IgD-negative memory B cell (primary cell): ENCODE measurements at regions not wholly inside any gene's neighbourhood (a gene's known extent, or its start where the extent isn't known, plus 50 kb on each side); places are given as distances from the start of the nearest gene placed in this dataset.

Experiments used
- H3K27ac Mint-ChIP-seq, 3 donors: one replicate each; pipeline ENCODE4 v1.8.0; 2020 to 2022; ENCODE audit warnings: mild to moderate bottlenecking in 3 of 3, mixed read lengths in 3 of 3, moderate library complexity in 1 of 3
- H3K27me3 Mint-ChIP-seq: one replicate; pipeline ENCODE4 v1.8.0; 2021; ENCODE audit warnings: mixed read lengths
- H3K36me3 Mint-ChIP-seq: one replicate; pipeline ENCODE4 v1.8.0; 2020; ENCODE audit warnings: mild to moderate bottlenecking, mixed read lengths
- H3K4me1 Mint-ChIP-seq, 3 donors: one replicate each; pipeline ENCODE4 v1.8.0; 2020 to 2022; ENCODE audit warnings: mixed read lengths in 3 of 3, mild to moderate bottlenecking in 1 of 3
- H3K4me3 Mint-ChIP-seq, 4 donors: one replicate each; pipeline ENCODE4 v1.8.0; 2020 to 2022; ENCODE audit warnings: mild to moderate bottlenecking in 4 of 4, mixed read lengths in 4 of 4, moderate library complexity in 3 of 4
- H3K9me3 Mint-ChIP-seq, 3 donors: one replicate each; pipeline ENCODE4 v1.8.0; 2020 to 2021; ENCODE audit warnings: mixed read lengths in 3 of 3, mild to moderate bottlenecking in 1 of 3

DNA sequence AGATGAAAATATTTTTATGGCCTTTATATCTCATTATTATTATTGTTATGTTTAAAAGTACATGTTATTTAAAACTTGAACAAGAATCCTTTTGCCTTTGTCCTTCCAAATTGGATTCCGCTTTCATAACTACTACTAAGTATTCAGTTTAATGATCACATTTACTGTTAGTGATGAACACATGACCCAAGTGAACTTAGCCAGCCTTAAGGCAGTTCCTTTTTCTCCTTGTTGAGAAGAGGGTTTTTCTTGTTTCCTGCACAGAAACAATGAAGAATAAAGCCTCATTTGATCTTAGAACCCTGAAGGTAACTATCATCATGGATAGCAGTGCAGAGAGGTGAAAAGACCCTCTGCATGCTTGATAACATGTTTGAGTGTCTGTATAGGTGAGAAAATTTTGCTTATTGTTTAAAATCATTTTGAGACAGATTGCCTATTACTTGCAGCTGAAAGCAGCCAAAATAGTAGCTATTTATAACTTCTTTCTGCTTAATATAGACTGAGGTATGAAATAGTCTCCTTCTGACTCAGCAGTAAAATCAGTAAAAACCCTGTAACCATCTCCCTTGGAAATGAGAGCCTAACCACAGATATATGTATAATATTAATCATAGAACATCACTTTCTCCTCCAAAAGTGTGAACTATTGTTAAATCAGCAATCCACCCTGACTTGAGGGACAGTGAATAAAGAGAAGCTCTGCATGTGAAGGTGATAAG lies 266.2 kb downstream of the SPATA31D1 start:
- Mint-ChIP-seq H3K36me3 (no peaks in the 10 kb centered on the region), H3K27ac (no peak overlapping the region), H3K27me3 (no peaks in the 10 kb centered on the region), H3K4me1 (peaks cover 0 to 2% (median 0%) of the 10 kb centered on the region in 3 donors), H3K4me3 (peak overlapping the region in 1 of 4 donors; percentile 37), H3K9me3 (peaks cover 2 to 5% (median 3%) of the 10 kb centered on the region in 3 donors)

DNA sequence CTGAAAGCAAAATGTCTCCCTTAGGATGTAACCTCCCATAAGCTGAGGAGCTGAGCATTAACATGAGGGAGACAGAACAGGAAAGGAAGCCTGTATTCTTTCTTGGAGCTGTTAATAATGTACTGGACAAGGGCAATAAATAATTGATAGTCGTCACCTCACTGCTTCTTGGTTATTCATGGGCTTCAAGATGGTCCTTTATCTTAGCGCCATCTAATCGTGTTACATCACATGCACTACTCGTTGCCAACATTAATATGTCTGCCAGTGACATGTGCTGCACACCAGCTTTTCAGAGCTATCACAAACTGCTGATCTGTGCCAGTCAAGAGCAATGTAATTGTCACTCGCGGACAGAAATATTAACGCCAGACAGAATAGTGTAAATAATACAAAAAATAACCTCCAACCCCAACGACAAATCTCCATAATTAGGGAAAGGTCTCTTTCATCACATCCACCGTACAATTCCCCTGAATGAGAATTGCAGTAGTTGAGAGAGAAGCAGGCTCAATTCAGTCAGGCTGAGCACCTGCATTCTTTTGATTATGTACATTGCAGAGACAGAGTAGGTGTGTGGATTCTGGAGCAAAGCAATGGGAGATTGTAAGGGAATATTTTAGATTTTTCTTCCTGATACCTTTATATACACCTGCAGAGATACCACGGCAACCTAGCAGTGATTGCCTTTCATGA lies 267.1 kb downstream of the SPATA31D1 start:
- Mint-ChIP-seq H3K4me1 (peaks cover 0 to 2% (median 0%) of the 10 kb centered on the region in 3 donors), H3K9me3 (peaks cover 2 to 5% (median 3%) of the 10 kb centered on the region in 3 donors), H3K27ac (no peak overlapping the region), H3K36me3 (no peaks in the 10 kb centered on the region), H3K27me3 (no peaks in the 10 kb centered on the region), H3K4me3 (no peak overlapping the region)

DNA sequence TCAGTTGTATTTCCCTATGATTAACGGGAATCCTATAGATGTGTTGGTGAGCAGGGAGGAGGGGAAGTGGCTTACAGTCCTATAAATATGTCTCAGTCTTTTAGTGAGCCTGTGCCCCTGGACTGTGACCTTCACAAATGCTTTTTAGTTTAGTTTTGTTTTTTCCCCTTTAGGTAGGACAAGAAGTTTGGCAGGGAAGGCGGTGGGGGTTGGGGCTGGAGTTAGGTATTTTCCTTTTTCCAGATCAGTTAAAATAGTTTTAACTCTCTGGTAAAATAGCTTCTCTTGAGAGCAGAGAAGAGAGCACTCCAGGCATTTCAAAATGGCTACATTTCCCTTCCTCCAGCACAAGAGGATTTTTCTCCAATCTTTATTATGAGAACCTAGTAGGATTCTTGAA lies 272.1 kb downstream of the SPATA31D1 start:
- Mint-ChIP-seq H3K4me1 (no peaks in the 10 kb centered on the region), H3K27ac (no peak overlapping the region), H3K27me3 (no peaks in the 10 kb centered on the region), H3K9me3 (peaks cover 2 to 11% (median 4%) of the 10 kb centered on the region in 3 donors), H3K36me3 (peaks cover 1% of the 10 kb centered on the region), H3K4me3 (no peak overlapping the region)

DNA sequence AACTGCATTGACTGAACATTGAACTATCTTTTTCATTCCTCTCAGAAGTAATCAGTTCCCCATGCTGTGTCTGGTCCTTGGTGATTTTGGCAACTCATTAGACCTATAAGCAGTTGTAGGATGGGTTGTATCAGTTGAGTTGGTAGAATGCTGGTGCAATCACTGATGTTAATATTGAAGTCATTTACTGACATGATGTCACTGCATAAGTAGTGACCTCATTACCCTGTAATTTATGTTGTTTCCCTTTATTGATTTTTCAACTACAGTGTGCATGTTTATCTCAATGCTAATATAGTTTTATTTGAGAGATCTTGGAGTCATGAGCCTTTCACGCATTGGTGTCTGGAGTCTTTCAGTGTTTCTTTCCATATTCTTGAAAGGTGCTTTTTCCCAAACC lies 275.0 kb downstream of the SPATA31D1 start:
- Mint-ChIP-seq H3K4me3 (no peak overlapping the region), H3K27ac (no peak overlapping the region), H3K4me1 (no peaks in the 10 kb centered on the region), H3K36me3 (peaks cover 1% of the 10 kb centered on the region), H3K27me3 (no peaks in the 10 kb centered on the region), H3K9me3 (peaks cover 2 to 7% (median 4%) of the 10 kb centered on the region in 3 donors)

DNA sequence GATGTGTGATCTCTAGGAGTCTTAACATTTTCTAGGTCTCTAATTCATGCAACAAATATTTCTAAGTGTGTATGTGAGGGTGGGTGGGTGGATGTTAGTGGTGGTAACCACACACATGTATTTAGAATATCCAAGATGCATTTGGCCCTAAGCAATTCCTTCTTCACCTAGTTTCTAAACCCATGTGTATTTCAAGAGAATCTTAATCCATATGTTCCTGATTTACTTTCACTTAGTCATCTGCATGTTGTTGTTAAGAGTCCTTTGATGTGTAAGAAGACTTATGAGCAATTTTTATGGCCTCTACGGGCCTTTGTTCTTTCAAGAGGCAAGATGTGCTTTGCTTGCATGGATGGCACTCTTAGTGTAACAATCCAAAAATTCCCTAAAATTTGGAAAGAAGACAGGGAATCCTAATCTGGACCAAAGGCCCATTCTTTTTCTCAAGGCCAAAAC lies 282.6 kb downstream of the SPATA31D1 start:
- Mint-ChIP-seq H3K9me3 (no peaks in the 10 kb centered on the region), H3K27me3 (no peaks in the 10 kb centered on the region), H3K36me3 (no peaks in the 10 kb centered on the region), H3K4me3 (no peak overlapping the region), H3K4me1 (peaks cover 0 to 3% (median 1%) of the 10 kb centered on the region in 3 donors), H3K27ac (no peak overlapping the region)

DNA sequence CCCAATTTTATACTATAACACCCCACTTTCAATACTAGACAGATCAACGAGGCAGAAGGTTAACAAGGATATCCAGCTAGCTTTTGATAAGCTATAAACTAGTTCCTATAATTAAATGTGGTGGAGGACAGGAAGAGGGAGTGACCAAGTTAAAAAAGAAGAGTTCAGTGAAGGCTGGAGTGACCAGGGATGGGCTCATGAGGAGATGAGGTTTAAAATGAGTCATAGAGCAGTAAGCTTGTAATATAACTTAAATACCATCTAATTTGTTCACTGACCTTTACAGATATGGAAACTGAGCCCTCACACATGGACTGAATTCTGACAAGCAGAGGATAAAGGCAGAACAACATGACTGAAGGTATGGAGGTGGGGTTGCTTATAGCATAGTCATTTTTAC lies 284.5 kb downstream of the SPATA31D1 start:
- Mint-ChIP-seq H3K27ac (no peak overlapping the region), H3K4me3 (no peak overlapping the region), H3K36me3 (no peaks in the 10 kb centered on the region), H3K4me1 (peaks cover 6 to 11% (median 8%) of the 10 kb centered on the region in 3 donors), H3K27me3 (no peaks in the 10 kb centered on the region), H3K9me3 (peaks cover 0 to 3% (median 1%) of the 10 kb centered on the region in 3 donors)

DNA sequence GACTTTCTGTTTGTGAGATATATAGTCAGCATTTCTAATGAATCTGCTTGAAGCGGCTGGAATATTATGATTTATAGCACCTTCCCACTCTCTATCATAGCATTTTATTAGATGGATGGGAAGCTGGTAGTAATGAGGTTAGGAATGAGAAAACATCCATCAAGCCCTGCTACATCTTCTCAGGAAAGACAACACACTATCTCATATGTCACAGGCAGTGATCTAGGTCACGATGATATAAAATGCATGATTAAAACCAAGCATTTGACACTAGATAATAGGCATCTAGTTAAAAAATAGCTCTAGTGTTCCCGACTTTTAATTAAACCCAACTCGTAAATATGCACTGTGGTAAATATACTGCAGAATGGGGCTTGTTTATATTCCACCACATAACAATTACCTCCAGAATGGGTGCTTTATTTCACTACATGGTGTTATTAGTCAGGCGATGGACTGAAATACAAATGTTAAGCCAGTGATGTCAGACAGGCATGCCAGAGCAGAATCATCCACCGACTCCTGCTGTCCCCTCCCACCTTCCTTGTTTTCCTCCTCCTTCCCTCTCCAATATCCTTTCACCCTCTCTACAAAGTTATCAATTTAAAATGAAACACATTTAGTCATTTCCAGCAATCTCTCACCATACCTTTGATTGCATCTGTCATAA lies 286.8 kb downstream of the SPATA31D1 start:
- peaks cover 0 to 3% (median 3%) of the 10 kb centered on the region in 3 donors for H3K9me3 Mint-ChIP-seq
- H3K4me3 Mint-ChIP-seq: no peak overlapping the region
- H3K4me1 Mint-ChIP-seq: peaks cover 6 to 11% (median 8%) of the 10 kb centered on the region in 3 donors
- peaks cover 1% of the 10 kb centered on the region for H3K36me3 Mint-ChIP-seq
- peak overlapping the region in 1 of 3 donors; percentile 36 for H3K27ac Mint-ChIP-seq
- H3K27me3 Mint-ChIP-seq: peaks cover 1% of the 10 kb centered on the region

DNA sequence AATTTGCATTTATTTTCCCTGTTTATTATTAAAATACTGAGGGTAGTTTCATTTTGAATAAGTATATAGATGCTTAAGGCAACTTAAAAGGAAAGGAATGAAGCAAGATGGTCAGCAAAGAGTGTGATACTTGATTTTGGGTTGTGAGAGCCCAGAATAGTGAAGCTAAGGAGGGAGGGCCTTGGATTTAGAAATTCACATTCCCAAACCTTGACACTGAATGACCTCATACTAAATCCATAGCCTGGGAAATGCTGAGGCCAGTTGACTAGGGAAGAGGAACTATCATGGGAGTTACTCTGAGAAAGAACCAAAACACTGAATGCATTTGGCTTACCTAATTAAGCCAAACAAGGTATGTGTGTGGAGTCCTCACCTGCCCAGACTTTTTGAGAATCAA lies 292.5 kb downstream of the SPATA31D1 start:
- Mint-ChIP-seq H3K4me1 (peaks cover 6 to 10% (median 6%) of the 10 kb centered on the region in 3 donors), H3K4me3 (no peak overlapping the region), H3K36me3 (peaks cover 1% of the 10 kb centered on the region), H3K27ac (no peak overlapping the region), H3K9me3 (peaks cover 0 to 3% (median 3%) of the 10 kb centered on the region in 3 donors), H3K27me3 (peaks cover 1% of the 10 kb centered on the region)

- Mint-ChIP-seq H3K4me3 (no peak overlapping the region), H3K27ac (no peak overlapping the region), H3K9me3 (peaks cover 0 to 20% (median 10%) of the 10 kb centered on the region in 3 donors), H3K36me3 (peaks cover 2% of the 10 kb centered on the region), H3K27me3 (no peaks in the 10 kb centered on the region), H3K4me1 (peaks cover 0 to 2% (median 0%) of the 10 kb centered on the region in 3 donors)
Observed at GRCh38 chr9:82284758-82285157, 296.2 kb downstream of the SPATA31D1 start.

- no peak overlapping the region for H3K27ac Mint-ChIP-seq
- no peak overlapping the region for H3K4me3 Mint-ChIP-seq
- H3K36me3 Mint-ChIP-seq: peaks cover 2% of the 10 kb centered on the region
- H3K9me3 Mint-ChIP-seq: peaks cover under 1 to 5% (median 2%) of the 10 kb centered on the region in 3 donors
- no peaks in the 10 kb centered on the region for H3K27me3 Mint-ChIP-seq
- H3K4me1 Mint-ChIP-seq: peaks cover 0 to 12% (median 10%) of the 10 kb centered on the region in 3 donors
Observed at GRCh38 chr9:82295181-82295580, 306.6 kb downstream of the SPATA31D1 start.

GRCh38 chr9:82299870-82300269 lies 311.3 kb downstream of the SPATA31D1 start:
- Mint-ChIP-seq H3K36me3 (peaks cover 2% of the 10 kb centered on the region), H3K27me3 (no peaks in the 10 kb centered on the region), H3K4me1 (peaks cover 0 to 11% (median 6%) of the 10 kb centered on the region in 3 donors), H3K4me3 (no peak overlapping the region), H3K27ac (no peak overlapping the region), H3K9me3 (peaks cover 0 to 15% (median 7%) of the 10 kb centered on the region in 3 donors)

DNA sequence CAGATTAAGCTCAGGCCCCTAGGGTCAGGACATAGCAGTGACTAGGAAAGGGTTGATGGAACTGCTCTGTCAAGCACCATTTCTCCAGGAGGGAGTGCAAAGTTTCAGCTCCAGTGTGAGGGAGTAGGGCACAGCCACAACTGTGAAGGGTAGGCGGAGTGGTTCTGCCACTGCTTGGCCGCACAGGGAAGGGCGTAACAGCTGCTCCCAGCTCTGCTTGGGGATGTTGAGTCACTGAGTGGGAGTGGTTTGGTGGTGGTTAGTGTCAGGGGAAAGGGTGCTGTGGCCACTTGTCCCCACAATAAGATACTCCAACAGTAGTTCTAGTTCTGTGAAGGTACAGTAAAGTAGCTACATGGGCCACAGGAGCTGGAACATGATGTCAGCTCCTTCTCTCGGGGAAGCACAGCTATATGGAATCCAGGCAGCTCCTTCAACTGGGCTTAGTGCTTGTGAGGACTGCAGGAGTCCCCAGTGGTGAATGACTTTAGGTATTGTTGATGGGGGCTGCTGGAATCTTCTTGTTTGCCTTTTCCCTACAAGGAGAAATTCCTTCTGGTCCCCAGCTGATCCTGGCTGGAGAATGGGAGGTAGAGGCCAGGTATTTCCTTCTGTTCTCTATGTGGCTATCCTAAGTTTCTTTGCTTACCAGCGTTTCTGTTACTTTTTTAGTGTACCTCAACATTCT lies 314.5 kb downstream of the SPATA31D1 start:
- Mint-ChIP-seq H3K36me3 (peaks cover 2% of the 10 kb centered on the region), H3K4me3 (no peak overlapping the region), H3K9me3 (peaks cover 3 to 15% (median 4%) of the 10 kb centered on the region in 3 donors), H3K4me1 (peaks cover 0 to 11% (median 6%) of the 10 kb centered on the region in 3 donors), H3K27me3 (no peaks in the 10 kb centered on the region), H3K27ac (no peak overlapping the region)

DNA sequence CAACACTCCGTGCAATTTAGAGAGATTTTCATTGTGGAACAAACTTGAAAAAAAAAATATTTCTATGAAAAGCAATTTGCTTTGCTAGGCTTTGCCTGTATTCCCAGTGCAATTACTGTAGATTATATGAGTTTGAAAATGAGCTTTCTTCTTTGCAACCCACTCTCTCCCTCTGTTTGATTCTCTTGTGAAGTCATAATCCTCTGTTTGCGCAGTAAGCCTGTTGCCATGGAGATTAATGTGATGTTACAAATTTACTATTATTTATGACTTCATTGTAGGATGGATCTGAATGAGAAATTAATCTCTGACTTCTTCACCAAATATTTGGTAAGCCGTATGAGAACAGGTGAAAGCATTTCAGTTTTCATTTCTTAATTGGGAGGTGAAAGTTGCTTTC lies 320.3 kb downstream of the SPATA31D1 start:
- peaks cover 2% of the 10 kb centered on the region for H3K27me3 Mint-ChIP-seq
- no peaks in the 10 kb centered on the region for H3K4me1 Mint-ChIP-seq
- no peak overlapping the region for H3K27ac Mint-ChIP-seq
- H3K9me3 Mint-ChIP-seq: peaks cover 2 to 6% (median 3%) of the 10 kb centered on the region in 3 donors
- H3K4me3 Mint-ChIP-seq: no peak overlapping the region
- H3K36me3 Mint-ChIP-seq: no peaks in the 10 kb centered on the region

GRCh38 chr9:82313697-82314096 lies 325.1 kb downstream of the SPATA31D1 start:
- Mint-ChIP-seq H3K27me3 (peaks cover 2% of the 10 kb centered on the region), H3K36me3 (no peaks in the 10 kb centered on the region), H3K4me3 (no peak overlapping the region), H3K27ac (no peak overlapping the region), H3K4me1 (no peaks in the 10 kb centered on the region), H3K9me3 (peaks cover 2 to 5% (median 3%) of the 10 kb centered on the region in 3 donors)
